ENCODE measurements at regions not wholly inside any gene's neighbourhood (a gene's known extent, or its start where the extent isn't known, plus 50 kb on each side); places are given as distances from the start of the nearest gene placed in this dataset.

DNA sequence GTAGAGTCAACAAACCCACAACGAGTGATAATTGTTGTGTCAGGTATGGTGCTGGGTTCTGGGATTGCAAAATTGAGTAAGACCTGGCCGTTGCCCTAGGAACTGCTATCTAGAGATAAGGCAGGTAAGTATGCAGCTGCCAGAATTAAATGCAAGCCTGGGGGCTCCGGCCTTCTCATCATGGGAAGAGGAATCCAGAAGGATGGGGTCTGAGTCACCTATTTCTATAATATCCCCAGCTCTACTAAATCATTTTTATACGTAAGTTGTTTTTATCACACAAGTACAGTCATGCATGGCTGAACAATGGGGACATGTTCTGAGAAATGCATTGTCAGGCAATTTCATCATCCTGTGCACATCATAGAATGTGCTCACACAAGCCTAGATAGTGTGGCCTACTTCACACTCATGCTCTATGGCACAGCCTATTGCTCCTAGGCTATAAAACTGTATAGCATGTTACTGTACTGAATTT is 203.0 kb downstream of the KLF5 start:
- no peak for DNase-seq (ENCODE audit: low read depth in 2 of 2)

DNA sequence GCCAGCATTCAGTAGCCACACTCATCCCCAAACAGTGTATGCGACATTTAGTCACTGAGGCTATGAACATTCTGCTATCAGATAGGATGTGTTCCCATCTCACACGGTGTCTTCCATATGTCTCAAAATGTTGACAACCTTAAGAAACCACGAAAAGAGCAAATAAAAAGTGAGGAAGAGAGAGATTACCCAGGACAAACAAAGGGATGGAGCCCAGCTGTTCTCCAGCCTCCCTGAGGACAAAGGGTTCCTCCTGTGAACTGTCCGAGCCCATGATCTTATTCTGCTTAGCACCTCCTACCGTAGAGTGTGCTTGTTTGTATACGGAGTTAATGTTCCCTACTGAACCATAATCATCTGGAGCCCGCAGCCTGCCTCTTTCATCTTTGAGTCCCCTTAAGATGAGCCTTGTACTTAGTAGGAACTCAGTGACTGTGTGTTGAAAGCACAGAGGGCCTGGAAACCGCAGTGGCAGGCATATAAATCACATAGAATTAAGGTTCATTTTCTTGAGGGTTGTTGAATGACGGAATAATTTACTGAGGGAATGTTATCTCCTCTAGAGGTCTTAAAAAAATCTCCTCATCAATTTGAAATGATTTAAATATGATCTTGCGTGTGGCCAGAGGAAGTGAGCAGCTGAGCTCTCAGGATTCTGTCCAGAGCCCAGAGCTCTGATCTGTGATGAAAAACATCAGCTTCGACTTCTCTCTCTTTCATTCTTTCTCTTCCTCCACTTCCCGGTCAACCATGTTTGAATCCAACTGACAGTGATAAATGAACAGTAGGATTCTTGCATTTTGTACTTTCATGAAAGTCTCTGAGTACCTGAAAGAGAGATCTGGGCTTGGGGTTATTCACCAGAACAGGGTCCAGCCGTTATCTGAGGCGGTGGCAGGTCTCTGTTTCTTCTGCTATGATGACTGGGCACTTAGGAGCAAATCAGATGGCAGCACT is 200.5 kb downstream of the KLF5 start:
- no peak for DNase-seq (ENCODE audit: low read depth in 2 of 2)

DNA sequence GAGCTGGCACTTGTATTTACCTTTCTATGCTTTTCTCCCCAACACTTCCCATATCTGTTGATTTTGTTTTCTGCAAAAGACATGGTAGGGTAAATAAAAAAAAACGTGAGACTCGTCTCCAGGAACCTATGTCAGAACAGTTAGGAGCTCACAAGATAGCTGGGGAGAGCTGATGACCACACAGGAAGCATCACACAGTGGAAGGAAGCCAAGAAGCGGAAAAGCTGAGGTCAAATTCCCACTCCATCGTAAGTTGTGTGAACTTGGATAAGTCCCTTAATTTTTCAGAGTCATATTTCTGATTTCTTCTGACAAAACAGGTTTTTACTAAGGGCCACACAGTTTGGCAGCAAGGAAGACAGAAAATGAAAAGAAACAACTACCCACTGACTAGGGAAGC is 199.6 kb downstream of the KLF5 start:
- no peak for DNase-seq (ENCODE audit: low read depth in 2 of 2)

GRCh38 chr13:73254827-73255226 is 196.0 kb downstream of the KLF5 start:
- no peak for DNase-seq (ENCODE audit: low read depth in 2 of 2)

- no peak for DNase-seq (ENCODE audit: low read depth in 2 of 2)
Measured at GRCh38 chr13:73251626-73252265, 192.9 kb downstream of the KLF5 start.

DNA sequence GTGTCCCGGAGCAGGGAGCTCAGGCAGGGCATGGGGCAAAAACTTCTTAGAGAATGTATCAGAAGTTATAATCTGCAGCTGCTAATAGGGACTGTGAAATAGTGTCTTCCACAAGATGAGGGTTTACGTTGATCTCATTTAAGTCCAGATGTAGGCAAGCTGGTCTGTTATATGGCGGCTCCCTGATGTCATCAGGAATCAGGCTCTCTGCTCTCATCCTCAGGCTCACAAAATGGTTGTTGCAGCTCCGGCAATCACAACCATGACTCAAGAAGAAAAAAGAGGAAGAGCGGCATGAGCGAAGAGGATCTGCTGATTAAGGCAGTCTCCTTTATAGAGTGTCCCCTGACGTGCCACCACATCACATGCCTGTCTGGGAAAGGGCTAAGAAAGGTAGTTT is 191.3 kb downstream of the KLF5 start:
- DNase-seq (ENCODE audit: low read depth in 2 of 2) = no peak

GRCh38 chr13:73248711-73249580 is 190.1 kb downstream of the KLF5 start:
- no peak for DNase-seq (ENCODE audit: low read depth in 2 of 2)

- DNase-seq (ENCODE audit: low read depth in 2 of 2) = no peak
Measured at GRCh38 chr13:73248154-73248553, 189.3 kb downstream of the KLF5 start.

- DNase-seq (ENCODE audit: low read depth in 2 of 2) = no peak
Measured at GRCh38 chr13:73245246-73245645, 186.4 kb downstream of the KLF5 start.

DNA sequence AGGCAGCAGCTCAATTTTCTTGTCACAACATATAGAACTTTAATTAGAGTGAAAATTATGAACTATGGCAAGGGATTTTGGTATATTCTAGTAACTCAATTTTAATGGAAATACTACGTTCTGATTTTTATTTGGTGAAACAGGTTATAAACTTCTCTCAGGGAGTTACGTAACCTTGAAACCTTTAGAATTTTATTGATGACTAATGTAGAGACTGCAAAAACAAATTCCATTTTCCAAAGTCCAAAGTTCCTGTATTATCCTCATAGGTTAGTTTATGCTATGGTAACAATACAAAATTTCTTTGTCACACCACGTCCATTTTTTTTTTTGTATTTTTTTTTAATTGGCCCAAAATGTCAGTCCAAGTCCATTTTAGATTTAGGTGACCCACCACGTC is 185.7 kb downstream of the KLF5 start:
- no peak for DNase-seq (ENCODE audit: low read depth in 2 of 2)

DNA sequence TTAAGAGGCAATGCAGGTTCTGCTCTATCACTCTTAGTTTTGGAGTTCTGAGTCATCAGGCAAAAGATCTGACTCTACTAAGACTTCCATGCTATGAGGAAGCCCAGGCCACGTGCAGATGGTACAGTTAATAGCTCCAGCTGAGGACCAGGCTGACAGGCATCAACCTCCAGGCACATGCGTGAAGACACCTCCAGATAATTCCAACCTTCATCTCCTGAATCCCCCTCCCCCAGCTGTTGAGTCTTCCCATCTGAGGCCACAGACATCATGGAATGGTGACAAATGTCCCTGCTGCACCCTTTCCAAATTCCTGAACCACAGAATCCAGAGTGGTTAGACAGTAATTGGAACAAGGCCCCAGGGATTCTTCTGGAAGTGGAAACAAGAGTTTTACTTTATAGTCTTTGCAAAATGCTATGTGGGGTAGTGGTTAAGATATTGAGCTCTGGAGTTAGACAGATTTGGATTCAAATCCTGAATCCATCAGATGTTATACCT is 183.8 kb downstream of the KLF5 start:
- no peak for DNase-seq (ENCODE audit: low read depth in 2 of 2)

DNA sequence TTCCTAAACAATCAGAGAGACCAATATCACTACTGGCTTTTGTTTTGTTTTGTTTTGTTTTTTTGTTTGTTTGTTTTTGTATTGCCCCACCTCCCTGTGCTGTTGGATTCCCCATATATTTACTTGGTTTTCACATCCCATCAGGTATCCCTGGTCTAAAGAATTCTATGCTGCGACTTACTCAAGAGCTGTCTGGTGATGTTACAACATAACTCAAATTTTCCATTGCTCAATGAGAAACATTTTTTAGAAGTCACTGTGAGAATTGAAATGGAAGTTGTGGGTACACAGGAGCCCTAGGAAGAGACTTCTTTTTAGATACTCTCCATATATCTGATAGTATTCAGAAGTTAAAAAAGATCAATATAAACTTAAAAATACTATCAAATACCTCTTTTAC is 181.4 kb downstream of the KLF5 start:
- DNase-seq (ENCODE audit: low read depth in 2 of 2) = no peak

GRCh38 chr13:73235385-73235784 is 176.6 kb downstream of the KLF5 start:
- no peak for DNase-seq (ENCODE audit: low read depth in 2 of 2)

DNA sequence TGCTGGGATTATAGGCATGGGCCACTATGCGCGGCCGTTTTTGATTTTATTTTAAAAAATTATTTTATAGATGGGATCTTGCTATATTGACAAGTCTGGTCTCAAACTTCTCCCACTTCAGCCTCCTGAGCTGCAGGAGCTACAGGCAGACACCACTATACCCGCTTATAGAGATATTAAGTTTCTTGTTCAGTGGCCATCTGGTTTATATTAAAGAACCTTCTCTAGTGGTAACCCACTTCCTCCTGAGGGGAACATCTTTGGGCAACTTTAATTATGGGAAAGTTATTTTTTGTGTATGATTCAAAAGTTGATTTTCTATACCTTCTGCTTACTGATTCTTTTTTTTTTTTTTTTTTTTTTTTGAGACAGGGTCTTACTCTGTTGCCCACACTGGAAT is 172.7 kb downstream of the KLF5 start:
- DNase-seq (ENCODE audit: low read depth in 2 of 2) = no peak

DNA sequence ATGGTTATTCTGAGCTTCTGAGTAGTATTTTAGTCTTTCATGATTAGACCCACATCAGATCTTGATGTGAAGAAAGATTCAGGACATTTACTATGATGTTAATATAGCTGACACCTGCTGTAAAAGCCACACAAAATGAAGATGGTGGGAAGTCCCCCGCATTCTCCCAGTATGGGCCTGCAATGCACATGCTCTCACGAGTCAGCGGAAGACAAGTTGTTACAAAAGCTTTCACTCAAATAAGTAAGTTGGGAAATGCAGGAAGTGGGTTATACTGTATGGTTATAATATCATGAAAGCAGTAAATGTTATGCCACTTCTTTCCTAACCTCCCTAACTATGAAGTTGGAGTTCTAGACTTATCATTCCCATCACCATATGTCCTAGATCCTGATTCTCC is 171.9 kb downstream of the KLF5 start:
- DNase-seq (ENCODE audit: low read depth in 2 of 2) = no peak

DNA sequence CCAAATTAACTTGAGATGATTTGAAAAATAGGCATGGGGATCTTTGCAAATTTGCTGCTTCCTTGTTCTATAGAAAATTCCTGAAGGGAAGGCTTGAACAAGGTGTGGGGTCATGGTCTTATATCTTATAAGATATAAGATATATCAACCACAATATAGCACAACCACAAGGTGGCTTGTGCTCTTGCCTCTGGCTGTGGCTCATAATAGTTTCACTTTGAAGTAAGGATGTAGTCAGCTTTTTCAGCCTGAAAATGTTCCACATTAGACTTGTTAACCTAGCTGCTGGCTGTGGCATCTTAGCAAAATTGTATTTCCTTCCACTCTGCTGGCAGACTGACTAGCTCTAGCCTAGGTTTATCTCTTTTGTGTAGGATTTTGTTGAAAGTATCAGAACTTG is 169.7 kb downstream of the KLF5 start:
- DNase-seq (ENCODE audit: low read depth in 2 of 2) = no peak

GRCh38 chr13:73225990-73226389 is 167.2 kb downstream of the KLF5 start:
- DNase-seq (ENCODE audit: low read depth in 2 of 2) = no peak

DNA sequence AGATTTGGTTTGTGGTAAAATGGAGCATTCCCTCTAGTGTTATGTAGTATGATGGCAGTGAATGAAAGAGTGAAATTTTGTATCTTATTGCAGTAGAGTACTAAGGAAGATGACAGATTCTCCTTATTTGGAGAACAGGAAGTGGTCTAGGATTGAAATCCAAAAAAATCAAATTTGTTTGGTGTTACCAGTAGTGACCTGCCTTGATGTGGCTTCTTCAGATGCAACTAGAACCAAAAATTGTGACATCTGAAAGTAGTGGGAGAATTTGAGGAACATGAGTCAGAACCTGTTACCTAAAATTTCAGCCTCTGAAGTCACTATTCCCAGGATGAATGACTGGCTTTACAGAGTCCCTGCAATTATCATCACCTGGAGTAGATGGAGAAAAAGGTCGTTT is 165.9 kb downstream of the KLF5 start:
- DNase-seq (ENCODE audit: low read depth in 2 of 2) = no peak

GRCh38 chr13:73223372-73223781 is 164.6 kb downstream of the KLF5 start:
- no peak for DNase-seq (ENCODE audit: low read depth in 2 of 2)

DNA sequence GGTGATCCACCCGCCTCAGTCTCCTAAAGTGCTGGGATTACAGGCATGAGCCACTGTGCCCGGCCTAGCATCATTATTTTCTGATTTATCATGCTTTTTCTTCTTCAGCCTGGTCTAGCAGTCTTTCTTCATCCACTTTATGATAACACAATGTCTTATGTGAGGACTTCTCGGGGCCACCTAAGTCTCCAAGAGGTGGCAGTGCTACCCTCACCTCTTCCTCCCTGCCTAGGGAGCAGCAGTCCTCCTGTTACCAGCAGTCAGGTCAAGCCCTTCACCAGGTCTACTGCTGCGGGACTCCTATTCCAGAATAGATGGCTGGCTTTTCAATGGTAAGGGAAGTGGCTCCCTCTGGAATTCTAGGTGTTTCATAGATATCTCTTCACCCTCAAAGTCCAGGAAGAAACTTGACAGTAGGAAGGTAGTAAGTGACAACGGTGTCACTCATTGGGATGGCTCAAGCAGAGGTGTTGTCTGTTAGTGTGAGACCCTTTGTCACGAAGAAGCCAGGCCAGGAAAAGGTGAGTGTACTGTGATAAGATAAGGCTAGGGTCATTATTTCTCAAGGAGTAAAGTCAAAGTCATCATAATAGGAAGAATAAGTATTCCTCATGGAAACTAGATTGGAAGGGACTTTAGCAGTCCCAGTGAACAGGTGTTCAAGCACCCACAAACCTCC is 164.0 kb downstream of the KLF5 start:
- DNase-seq (ENCODE audit: low read depth in 2 of 2) = no peak

- no peak for DNase-seq (ENCODE audit: low read depth in 2 of 2)
Measured at GRCh38 chr13:73220966-73221720, 162.3 kb downstream of the KLF5 start.
